Lung (tissue), 11 donors: ENCODE measurements at regions not wholly inside any gene's neighbourhood (a gene's known extent, or its start where the extent isn't known, plus 50 kb on each side); places are given as distances from the start of the nearest gene placed in this dataset.
A peak's percentile ranks its signal among the peaks of the same experiment; 100 is the strongest.

Experiments
- ATAC-seq: fragments of 200-7000 bp; cut with Tn5 transposase; one replicate; pipeline ENCODE4 v1.9.1; 2020; ENCODE audit warnings: moderate number of reproducible peaks; ENCODE audit not compliant: insufficient read depth, low FRiP score
- DNase-seq, 3 donors: peaks; one replicate each; pipeline ENCODE4 v3.0.0-alpha.2; 2013 to 2017
- H3K27ac ChIP-seq, 2 donors: one replicate each; pipeline ENCODE4 v1.5.1; 2013; ENCODE audit warnings: mild to moderate bottlenecking in 2 of 2, moderate library complexity in 2 of 2, control low read depth in 1 of 2, inconsistent platforms in 1 of 2, low read depth in 1 of 2, low read length in 1 of 2
- H3K27me3 ChIP-seq, 3 donors: one replicate each; pipeline ENCODE4 v1.5.1; 2013; ENCODE audit warnings: low read length in 2 of 3; ENCODE audit not compliant: control insufficient read depth in 3 of 3, insufficient read depth in 3 of 3
- H3K36me3 ChIP-seq, 4 donors: one replicate each; pipeline ENCODE4 v1.5.1; 2013; ENCODE audit warnings: low read length in 4 of 4, mild to moderate bottlenecking in 1 of 4, moderate library complexity in 1 of 4; ENCODE audit not compliant: control insufficient read depth in 4 of 4, insufficient read depth in 4 of 4
- H3K4me1 ChIP-seq, 5 donors: one replicate each; pipeline ENCODE4 v1.5.1; 2013; ENCODE audit warnings: low read length in 5 of 5, mild to moderate bottlenecking in 2 of 5, moderate library complexity in 1 of 5; ENCODE audit not compliant: control insufficient read depth in 5 of 5, insufficient read depth in 5 of 5
- H3K4me3 ChIP-seq: one replicate; pipeline ENCODE4 v1.5.1; 2013; ENCODE audit warnings: mild to moderate bottlenecking, control low read depth, moderate library complexity
- H3K9ac ChIP-seq, 2 donors: one replicate each; pipeline ENCODE4 v1.5.1; 2013; ENCODE audit warnings: low read length in 2 of 2, control low read depth in 1 of 2; ENCODE audit not compliant: insufficient read depth in 1 of 2
- H3K9me3 ChIP-seq, 4 donors: one replicate each; pipeline ENCODE4 v1.5.1; 2013; ENCODE audit warnings: low read length in 3 of 4, mild to moderate bottlenecking in 1 of 4, moderate library complexity in 1 of 4; ENCODE audit not compliant: control insufficient read depth in 4 of 4, insufficient read depth in 3 of 4
- CTCF ChIP-seq: IDR thresholded peaks from 2 replicates; pipeline ENCODE4 v1.5.1; 2012; ENCODE audit warnings: mild to moderate bottlenecking; ENCODE audit errors: control extremely low read depth, extremely low read depth
- WGBS, 2 donors: extraction: QIAGEN DNeasy Blood & Tissue Kit; methylation state at CpG; one replicate each; pipeline ENCODE4 v1.1.7; 2013; 5-methylcytosine and 5-hydroxymethylcytosine counted together
- donor health status: control.
- donor health status: control.
- donor health status: Bipolar disorder and iron deficiency.
- donor health status: healthy.
- donor health status: DM: yes; HTN: yes; CAD: no.

- H3K9ac ChIP-seq, result no peak overlapping the region
- peak in 2 of 3 donors; percentile 5 to 9 for DNase-seq
- no peak for TF ChIP-seq CTCF
- no peak for ATAC-seq
- no peak overlapping the region for H3K4me3 ChIP-seq
- peaks cover 0 to 2% (median 0%) of the 10 kb centered on the region in 4 donors for H3K9me3 ChIP-seq
- H3K4me1 ChIP-seq, result no peaks in the 10 kb centered on the region
- no peaks in the 10 kb centered on the region for H3K36me3 ChIP-seq
- peaks cover 0 to 2% (median 0%) of the 10 kb centered on the region in 3 donors for H3K27me3 ChIP-seq
- H3K27ac ChIP-seq, result no peak overlapping the region
- 47 to 74% methylated on average over 3 of the region's 3 CpGs for WGBS, 2 donors
These were observed 292.5 kb upstream of the DCAF8L1 start for GRCh38 chrX:28273736-28274135.

- no peak for DNase-seq
- Histone ChIP-seq H3K27ac (no peak overlapping the region), H3K4me3 (no peak overlapping the region), H3K4me1 (no peaks in the 10 kb centered on the region), H3K27me3 (peaks cover 0 to 2% (median 0%) of the 10 kb centered on the region in 3 donors), H3K9me3 (no peaks in the 10 kb centered on the region), H3K9ac (no peak overlapping the region), H3K36me3 (no peaks in the 10 kb centered on the region)
- TF ChIP-seq CTCF, result no peak
- WGBS, 2 donors, result 80 to 87% methylated on average over 7 of the region's 7 CpGs
- no peak for ATAC-seq
These were observed 265.4 kb upstream of the DCAF8L1 start for GRCh38 chrX:28246675-28247074.

- DNase-seq (no peak), ATAC-seq (no peak)
- Histone ChIP-seq H3K4me1 (no peaks in the 10 kb centered on the region), H3K9me3 (no peaks in the 10 kb centered on the region), H3K9ac (no peak overlapping the region), H3K36me3 (no peaks in the 10 kb centered on the region), H3K4me3 (no peak overlapping the region), H3K27ac (no peak overlapping the region), H3K27me3 (no peaks in the 10 kb centered on the region)
- no peak for TF ChIP-seq CTCF
These were observed 248.0 kb upstream of the DCAF8L1 start for GRCh38 chrX:28229217-28229616.

GRCh38 chrX:28225513-28225912 is 244.3 kb upstream of the DCAF8L1 start:
- Histone ChIP-seq H3K4me1 (no peaks in the 10 kb centered on the region), H3K27ac (no peak overlapping the region), H3K9me3 (no peaks in the 10 kb centered on the region), H3K27me3 (no peaks in the 10 kb centered on the region), H3K4me3 (no peak overlapping the region), H3K36me3 (no peaks in the 10 kb centered on the region), H3K9ac (no peak overlapping the region)
- DNase-seq (no peak), ATAC-seq (no peak)
- 71 to 100% methylated on average over 1 of the region's 1 CpG for WGBS, 2 donors
- TF ChIP-seq CTCF, result no peak
